HG02885 (cell line): ENCODE measurements at regions not wholly inside any gene's neighbourhood (a gene's known extent, or its start where the extent isn't known, plus 50 kb on each side); places are given as distances from the start of the nearest gene placed in this dataset.
"Not testable (repeated sequence)": the region's sequence is repeated elsewhere in the genome, so short reads cannot be mapped to it uniquely, and the experiment has no call there.

Experiments
- ATAC-seq: cut with Tn5 transposase; IDR thresholded peaks from one replicate; pipeline ENCODE4 v1.9.1; 2021; ENCODE audit warnings: mild to moderate bottlenecking; ENCODE audit not compliant: unreplicated experiment, poor library complexity

DNA sequence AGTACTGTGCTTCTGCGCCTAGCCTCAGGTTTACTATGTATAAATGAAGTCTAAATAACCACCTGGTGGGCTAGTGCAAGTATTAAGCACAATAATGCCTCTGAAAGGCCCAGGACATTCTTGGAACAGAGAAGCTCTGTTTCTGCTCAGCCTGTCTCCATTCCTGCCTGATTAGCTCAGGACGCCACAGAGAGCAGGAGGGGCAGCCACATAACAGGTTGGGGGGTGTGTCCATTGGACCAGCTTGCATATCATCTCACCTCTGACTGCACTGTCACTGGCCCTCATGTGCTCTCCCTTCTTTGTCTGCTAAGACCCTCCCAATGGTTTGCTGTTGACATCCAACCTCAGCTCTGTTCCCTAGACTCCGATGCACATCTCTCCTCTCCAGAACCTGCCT is 52.8 kb upstream of the IKZF1 start:
- ATAC-seq: no peak

DNA sequence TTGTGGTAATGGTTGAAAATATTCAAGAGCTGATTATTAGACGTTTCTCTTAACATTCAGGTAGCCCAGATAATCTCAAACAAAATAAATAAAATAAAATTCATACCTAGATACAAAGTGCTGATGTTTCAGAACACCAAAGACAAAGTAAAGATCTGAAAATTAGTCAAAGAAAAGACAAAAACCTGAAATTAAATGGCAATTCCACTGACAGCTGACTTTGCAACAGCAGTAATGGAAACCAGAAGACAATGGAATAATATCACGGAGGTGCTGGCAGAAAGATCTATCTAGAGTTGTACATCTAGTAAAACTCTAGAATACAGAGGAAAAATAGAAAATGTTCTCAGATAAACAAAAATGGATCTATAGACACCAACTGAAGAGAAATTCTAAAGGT is 58.0 kb upstream of the IKZF1 start:
- no peak for ATAC-seq

DNA sequence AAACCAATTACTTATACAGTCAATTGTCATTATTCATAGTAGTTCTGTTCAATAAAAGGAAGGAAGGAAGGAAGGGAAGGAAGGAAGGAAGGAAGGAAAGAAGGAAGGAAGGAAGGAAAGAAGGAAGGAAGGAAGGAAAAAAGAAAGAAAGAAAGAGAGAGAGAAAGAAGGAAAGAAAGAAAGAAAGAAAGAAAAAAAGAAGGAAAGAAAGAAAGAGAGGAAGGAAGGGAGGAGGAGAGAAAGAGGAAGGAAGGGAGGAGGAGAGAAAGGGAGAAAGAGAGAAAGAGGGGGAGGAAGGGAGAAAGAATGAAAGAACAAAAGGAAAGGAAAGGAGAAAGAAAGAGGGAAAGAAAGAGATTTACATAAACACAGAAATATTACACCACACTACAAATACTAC is 62.4 kb upstream of the IKZF1 start:
- ATAC-seq: not testable (repeated sequence)

DNA sequence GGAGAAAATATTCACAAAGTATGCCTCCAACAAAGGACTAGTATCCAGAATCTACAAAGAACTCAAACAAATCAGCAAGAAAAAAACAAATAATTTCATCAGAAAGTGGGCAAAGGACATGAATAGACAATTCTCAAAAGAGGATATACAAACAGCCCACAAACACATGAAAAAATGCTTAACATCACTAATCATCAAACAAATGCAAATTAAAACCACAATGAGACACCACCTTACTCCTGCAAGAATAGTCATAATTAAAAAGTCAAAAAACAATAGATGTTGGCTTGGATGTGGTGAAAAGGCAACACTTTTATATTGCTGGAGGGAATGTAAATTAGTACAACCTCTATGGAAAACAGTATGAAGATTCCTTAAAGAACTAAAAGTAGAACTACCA is 63.8 kb upstream of the IKZF1 start:
- ATAC-seq: not testable (repeated sequence)

DNA sequence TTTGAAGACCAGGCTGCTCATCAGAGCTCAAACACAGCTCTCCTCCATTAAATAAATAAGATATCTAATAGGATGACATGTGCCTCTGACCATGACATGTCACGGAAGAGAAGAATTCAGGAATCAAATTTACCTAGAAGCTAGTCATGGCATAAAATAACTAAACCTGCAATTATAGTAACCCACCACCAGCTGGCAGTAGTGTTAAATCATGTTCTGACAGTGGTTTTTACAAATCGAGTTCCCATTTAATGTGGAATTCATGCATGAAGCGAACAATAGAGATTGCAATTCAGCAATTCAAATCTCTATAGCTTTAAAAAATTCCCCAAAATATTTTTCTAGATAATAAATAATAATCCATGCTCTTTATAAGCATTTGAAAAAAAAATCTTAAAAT is 74.6 kb upstream of the IKZF1 start:
- no peak for ATAC-seq

DNA sequence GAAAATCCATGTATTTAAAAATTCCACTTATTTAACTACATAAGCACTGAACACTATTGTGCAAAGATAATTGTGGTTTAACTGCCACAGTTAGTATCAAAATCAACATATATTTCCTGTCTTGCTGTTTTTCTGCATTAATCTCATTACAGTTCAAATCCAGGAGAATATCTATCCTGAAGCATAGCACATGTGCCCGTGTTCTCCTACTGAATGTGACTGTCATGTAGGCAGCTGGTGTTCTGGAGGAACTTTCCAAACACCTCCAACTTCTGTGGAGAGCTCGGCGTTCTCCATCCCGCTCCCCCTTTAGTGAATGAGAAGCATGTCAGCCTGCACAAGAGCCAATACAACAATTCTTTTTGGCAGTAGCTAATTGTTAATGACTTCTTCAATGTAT is 76.4 kb upstream of the IKZF1 start:
- ATAC-seq: no peak

DNA sequence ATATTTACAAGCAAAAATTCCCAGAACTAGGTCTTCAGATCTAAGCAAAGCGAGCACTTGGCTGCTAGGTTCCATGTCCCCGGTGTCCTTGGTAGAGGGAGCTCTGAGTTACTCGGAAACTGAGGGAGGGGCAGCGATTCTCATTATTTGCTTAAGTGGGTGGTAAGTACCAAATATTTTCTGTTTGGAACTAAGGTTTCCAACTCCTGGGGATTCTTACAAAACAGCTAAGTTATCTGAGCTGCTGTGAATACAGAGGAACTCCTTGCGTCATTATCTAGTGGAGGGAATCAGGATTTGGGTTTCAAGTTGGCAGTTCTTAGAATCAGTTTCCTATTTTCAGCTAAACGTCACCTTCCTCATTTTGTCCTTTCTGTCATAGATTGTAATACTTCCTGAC is 76.8 kb upstream of the IKZF1 start:
- ATAC-seq: no peak

DNA sequence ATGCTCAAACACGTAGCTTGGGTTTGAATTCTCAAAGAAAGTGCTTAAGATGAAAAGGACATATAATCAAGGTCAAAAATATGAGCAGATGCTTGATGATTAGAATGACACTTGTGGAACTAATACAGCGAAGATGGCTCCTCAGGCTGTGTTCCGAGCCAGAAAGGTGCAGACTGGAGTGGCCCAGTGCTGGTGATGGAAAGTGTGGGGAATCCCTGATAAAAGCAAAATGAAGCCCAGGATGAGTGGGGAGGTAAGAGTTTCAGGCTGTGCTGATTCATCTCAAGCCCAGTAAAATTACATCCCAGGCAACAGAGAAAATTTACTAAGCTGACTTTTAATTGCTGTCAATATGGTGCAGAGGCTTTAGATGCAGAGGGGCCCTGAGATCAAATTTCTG is 77.8 kb upstream of the IKZF1 start:
- no peak for ATAC-seq

DNA sequence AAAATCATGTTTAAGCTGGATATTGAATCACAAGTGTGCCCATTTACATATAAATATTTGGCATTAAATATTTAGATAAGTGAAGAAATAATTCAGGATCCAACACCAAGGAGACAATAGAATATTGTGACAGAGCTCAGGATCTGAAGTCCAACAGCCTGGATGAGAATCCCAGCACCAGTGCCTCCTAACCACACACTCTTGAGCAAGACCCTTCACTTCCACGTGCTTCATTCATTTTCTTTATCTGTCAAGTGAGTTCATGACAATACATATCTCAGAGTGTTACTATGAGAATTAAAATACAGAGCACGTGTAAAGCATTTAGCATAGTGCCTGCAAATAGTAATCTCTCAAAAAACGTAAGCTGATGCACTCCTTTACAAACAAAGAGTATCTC is 78.4 kb upstream of the IKZF1 start:
- no peak for ATAC-seq

DNA sequence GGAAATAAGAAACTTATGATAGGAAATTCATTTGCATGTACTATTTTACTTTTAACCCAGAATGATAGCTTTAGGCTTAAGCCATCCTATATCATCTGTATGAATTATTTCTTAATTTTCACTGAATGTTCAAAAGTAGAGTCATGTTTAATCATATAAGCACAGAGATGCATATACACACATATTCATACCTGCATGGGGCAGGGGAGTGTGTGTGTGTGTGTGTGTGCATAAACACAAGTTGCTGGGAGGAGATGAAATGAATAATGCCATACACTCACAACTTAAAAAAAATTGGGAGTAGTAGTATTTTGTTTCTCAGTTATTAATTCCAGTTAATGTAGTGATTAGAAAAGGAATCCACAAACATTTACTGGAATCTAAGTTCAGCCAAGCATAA is 83.1 kb upstream of the IKZF1 start:
- no peak for ATAC-seq

DNA sequence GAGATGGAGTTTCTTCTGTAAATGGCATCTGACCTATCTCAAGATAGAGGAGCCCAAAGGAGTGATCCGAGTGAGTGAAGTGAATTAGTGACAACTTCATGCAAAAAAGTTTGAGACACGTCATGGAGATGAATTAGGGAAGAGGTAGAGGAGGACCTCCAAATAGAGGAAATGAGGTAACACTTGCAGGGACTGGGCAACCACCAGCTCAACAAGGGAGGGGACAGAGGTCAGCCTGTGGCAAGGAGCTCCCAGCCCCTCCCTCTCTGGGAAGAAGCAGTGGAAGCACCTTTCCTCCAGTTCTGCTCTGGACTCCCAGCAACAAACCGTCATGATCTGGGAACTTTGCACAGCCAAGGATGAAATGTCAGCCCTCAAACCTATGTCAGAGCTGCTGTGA is 83.5 kb upstream of the IKZF1 start:
- no peak for ATAC-seq

DNA sequence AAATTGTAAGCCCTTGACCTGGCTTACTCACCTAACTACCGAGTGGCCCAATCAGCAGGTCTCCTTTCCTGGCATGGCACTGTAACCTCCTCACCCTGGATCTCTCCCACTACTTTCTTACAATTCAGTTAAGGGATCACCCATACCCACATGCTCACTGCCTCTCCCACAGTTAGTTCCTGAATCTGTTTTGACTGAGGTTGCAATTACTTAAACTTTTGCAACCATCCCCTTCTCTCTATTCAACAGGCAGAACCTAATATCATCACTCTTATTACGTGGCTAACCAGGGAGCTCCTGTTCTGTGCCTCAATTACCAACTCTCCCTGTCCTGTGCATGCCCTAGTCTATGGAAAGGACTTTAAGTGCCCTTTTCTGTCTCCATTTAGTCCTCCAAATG is 84.2 kb upstream of the IKZF1 start:
- ATAC-seq: no peak

DNA sequence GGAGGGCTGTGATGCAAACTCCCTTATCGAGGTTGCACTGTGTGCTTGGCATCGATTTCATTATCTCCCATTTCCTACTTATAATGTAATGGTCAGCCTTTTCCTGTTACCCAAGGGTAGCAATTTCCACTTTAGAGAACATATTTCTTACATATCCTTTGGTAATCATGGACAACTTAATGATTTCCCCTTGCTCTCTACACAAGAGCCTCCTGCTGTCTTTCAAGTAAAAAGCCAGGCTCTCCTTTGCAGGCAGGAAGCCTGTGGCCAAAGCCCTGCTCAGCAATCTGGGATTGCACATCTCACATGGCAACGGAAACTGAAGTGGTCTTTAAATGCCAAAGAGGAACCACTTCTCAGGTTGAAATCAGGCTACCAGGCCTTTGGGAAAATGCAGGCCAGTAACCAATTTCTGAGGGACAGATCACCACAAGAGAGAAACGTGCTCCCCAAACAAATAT is 86.7 kb upstream of the IKZF1 start:
- no peak for ATAC-seq

DNA sequence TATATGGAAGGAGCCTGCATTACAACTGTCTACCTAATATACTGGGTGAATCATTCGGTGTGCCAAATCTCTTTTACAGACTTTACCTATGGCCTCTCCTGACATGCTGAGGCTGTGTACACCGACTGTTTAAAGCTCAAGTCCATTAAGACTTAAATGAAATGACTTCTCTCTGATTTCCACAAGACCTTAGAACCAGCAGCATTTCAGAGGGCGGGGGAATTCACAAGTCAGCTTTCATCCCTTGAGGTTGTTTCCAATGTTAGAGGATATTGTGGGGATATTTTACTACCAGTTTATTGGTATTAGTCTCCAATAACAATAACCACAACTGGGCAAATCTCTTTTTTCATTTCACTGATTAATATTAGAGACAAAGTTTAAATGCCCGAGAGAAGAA is 87.1 kb upstream of the IKZF1 start:
- ATAC-seq: no peak

DNA sequence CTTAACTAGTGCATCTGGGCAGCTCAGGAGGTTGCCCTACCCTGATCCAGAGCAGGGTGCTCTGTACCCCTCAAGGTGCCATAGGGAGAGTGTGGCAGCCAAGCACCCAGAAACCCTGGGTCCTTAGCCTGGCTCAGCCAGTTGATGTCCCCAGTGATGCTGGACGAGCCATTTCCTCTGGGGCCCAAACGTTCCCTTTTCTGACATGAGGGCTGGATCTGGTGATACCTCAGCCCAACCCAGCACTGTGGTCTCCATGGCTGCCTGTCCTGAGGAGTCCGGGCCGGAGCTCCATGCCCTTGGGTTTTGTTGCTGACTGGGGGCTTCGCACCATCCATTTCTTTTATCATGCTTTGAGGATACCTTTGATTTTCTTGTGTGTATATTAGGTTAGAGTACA is 87.9 kb upstream of the IKZF1 start:
- ATAC-seq: no peak

DNA sequence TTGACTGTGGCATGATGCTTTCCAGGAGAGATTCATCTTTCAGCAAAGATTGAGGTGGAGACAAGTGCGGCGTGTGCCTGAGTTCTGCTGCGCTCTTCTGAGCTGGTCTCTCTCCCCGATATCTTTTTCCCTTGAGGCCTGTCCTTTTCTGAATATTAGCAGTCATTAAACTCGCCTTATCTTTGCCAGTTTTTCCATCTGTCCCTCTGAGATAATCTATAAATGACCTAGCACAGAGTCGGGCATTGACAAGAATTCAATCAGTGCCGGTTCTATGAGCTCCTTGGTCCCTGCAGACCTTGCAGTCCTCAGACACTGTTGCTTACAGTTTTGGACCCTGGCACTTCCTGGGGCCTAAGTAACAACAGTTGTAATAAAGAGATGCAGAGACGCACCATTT is 89.7 kb upstream of the IKZF1 start:
- ATAC-seq: no peak

DNA sequence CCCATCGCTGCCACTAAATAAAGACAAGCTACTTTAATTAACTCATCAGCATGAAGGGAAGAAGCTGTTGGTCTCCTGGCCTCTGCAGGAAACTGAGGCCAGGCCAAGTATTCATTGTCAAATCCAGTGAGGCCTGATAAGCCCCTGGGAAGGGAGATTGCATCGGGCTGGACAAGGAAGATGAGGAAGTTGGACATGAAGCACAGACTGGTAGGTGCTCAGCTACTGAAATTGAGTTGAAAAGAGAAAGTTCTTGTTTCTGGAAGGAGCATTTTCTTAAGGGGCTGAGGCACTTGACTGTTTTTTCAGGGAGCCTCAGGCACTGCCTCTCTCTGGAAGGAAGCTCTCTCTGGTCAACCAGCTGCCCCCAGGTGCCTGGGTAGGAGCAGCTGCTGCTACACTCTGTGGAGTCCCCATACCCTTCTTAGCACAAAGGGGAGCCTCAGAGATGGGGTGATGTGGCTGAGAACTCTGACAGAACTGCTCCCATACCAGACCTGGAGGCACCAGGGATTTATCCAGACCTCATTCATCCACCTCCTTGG is 90.3 kb upstream of the IKZF1 start:
- ATAC-seq: no peak

DNA sequence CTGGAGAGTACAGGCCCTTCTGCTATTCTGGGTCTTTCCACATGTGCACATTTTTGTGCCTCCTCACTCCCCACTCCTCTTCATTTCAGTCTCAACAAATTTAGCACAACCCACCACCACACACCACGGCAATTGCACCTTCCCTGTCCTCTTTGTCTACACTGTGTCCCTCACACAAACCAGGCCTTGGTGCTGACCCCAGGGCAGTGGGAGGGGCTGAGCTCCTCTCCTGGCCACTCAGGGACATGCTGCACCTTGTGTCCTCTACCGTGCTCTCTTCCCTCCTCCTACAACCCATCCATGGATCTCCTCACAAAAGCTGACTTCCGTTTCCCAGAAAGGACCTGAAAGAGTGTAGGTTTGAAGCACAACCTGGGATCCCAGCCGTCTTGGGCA is 90.9 kb upstream of the IKZF1 start:
- ATAC-seq: no peak

DNA sequence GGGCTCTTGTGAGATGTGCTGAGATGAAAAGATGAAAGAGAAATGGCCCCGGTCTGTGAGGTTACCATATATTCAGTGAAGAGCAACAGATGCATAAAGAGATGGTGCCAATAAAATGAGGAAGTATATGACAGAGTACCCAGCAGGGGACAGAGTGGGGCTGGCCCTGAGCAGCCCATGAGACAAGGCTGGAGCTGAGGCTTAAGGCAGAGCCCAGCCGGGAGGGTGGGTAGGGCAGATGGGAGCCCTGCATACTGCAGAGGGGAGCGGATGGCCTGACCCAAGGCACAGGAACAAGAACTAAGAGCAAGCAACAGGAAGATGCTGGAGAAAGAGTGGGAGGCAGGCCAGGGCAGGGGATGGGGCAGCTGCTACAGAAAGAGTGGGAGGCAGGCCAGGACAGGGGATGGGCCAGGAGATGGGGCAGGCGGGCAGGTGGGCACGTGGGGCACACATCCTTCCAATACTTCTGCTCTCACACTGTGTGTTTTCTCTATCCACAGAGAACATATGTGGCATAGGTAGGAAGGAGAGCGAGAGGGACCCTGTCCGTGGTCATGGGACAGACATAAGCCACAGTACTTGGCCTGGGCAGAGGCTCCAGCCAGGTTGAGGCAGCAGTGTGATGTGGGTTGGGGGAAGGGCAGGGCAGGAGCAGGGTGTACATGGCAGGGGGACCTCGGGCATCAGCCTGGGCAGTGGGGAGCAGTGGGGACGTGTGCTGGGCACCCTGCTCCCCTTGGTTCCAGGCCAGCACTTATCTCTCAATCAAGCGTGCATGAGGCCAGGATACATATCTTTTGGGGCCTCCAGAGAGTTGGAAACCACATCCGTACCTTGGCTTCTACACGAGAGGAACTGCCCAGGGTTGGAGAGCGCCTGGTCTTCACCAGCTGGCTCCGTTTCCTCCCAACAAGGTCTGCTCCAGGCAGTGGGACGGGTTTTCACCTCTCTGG is 91.6 kb upstream of the IKZF1 start:
- ATAC-seq: peak; percentile 39

DNA sequence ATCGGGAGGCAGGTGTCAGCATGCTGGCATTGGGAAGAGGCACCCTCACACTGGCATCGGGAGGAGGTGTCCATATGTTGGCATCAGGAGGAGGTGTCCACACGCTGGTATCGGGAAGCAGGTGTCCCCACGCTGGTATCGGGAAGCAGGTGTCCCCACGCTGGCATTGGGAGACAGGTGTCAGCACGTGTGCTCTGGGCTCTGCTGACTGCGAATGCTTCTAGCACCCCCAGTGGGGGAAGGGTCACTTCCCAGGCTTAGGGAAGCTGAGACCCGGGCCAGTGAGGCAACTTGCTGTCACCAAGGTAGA is 92.5 kb upstream of the IKZF1 start:
- no peak for ATAC-seq

DNA sequence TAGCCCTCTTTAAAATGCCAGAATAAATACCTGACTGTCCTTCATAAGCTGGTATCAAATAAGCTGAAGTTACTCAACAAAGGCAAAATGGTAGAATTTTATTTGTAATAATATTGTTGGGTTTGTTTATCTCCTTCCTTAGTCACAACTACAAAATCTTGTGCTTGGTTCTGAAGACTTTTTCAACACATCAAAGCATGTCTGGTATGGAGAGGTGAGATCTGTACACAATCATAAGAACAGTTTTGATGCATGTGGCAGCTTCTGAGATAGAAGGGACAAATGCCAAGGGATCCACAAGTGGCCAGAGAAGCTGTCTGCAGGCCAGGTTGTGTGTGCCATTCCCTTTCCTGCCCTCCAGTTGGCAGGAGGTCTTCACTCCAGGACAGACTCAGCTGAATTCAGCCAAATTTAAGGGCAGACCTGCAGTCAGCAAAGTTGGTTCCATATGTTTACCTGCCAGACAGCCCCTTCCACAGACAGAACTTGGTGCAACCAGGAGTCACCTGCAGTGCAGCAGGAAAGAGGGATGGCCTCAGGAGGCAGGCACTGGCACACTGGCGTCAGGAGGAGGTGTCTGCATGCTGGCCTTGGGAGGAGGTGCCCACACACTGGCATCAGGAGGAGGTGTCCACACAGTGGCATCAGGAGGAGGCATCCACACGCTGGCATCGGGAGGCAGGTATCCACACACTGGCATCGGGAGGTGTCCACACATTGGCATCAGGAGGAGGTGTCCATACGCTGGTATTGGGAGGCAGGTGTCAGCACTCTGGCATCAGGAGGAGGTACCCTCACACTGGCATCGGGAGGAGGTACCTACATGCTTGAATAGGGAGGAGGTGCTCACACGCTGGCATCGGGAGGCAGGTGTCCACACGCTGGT is 93.1 kb upstream of the IKZF1 start:
- ATAC-seq: no peak
